MM.1S (cell line): ENCODE measurements at regions not wholly inside any gene's neighbourhood (a gene's known extent, or its start where the extent isn't known, plus 50 kb on each side); places are given as distances from the start of the nearest gene placed in this dataset.

Source experiments
- CTCF ChIP-seq: fragments of 300-600 bp; sonication (generic); IDR thresholded peaks from 2 replicates; pipeline ENCODE4 v1.5.1; 2016; ENCODE audit warnings: antibody characterized with exemption, low read length, mixed read lengths
- EZH2 ChIP-seq: fragments of 300-600 bp; sonication (generic); optimal IDR thresholded peaks from 2 replicates; pipeline ENCODE3; 2017; ENCODE audit warnings: low read depth, mild to moderate bottlenecking, antibody characterized with exemption, low read length, mixed read lengths

GRCh38 chr4:173932701-173933100 is 350.8 kb downstream of the FBXO8 start:
- TF ChIP-seq CTCF = no peak
- no peak for TF ChIP-seq EZH2
